HG02973 (cell line): ENCODE measurements at regions not wholly inside any gene's neighbourhood (a gene's known extent, or its start where the extent isn't known, plus 50 kb on each side); places are given as distances from the start of the nearest gene placed in this dataset.

Experiments
- ATAC-seq: cut with Tn5 transposase; IDR thresholded peaks from one replicate; pipeline ENCODE4 v1.9.1; 2021; ENCODE audit warnings: moderate library complexity; ENCODE audit not compliant: unreplicated experiment

- no peak for ATAC-seq
These were observed 1037.4 kb upstream of the PABPC4L start for GRCh38 chr4:135238940-135239339.

GRCh38 chr4:135236048-135236447 lies 1034.5 kb upstream of the PABPC4L start:
- ATAC-seq: no peak

- ATAC-seq: no peak
These were observed 1026.3 kb upstream of the PABPC4L start for GRCh38 chr4:135227842-135228241.

- no peak for ATAC-seq
These were observed 1024.0 kb upstream of the PABPC4L start for GRCh38 chr4:135225551-135225950.

- no peak for ATAC-seq
These were observed 1008.8 kb upstream of the PABPC4L start for GRCh38 chr4:135210341-135210740.

- ATAC-seq: no peak
These were observed 1005.9 kb upstream of the PABPC4L start for GRCh38 chr4:135207531-135207930.

- no peak for ATAC-seq
These were observed 1002.7 kb upstream of the PABPC4L start for GRCh38 chr4:135204311-135204710.

- ATAC-seq: no peak
These were observed 999.5 kb upstream of the PABPC4L start for GRCh38 chr4:135201081-135201480.

GRCh38 chr4:135197641-135198040 lies 996.1 kb upstream of the PABPC4L start:
- ATAC-seq: no peak

- ATAC-seq: no peak
These were observed 992.9 kb upstream of the PABPC4L start for GRCh38 chr4:135194477-135194876.

- ATAC-seq: no peak
These were observed 991.4 kb upstream of the PABPC4L start for GRCh38 chr4:135192751-135193535.

GRCh38 chr4:135191596-135191995 lies 990.0 kb upstream of the PABPC4L start:
- ATAC-seq: no peak

- ATAC-seq: no peak
These were observed 984.4 kb upstream of the PABPC4L start for GRCh38 chr4:135186002-135186401.

GRCh38 chr4:135185256-135185655 lies 983.7 kb upstream of the PABPC4L start:
- no peak for ATAC-seq

GRCh38 chr4:135184715-135185114 lies 983.1 kb upstream of the PABPC4L start:
- ATAC-seq: no peak

- no peak for ATAC-seq
These were observed 975.7 kb upstream of the PABPC4L start for GRCh38 chr4:135177321-135177720.

GRCh38 chr4:135166661-135167060 lies 965.1 kb upstream of the PABPC4L start:
- ATAC-seq: no peak

GRCh38 chr4:135164601-135165000 lies 963.0 kb upstream of the PABPC4L start:
- no peak for ATAC-seq

- ATAC-seq: no peak
These were observed 942.9 kb upstream of the PABPC4L start for GRCh38 chr4:135144498-135144897.

- ATAC-seq: no peak
These were observed 922.6 kb upstream of the PABPC4L start for GRCh38 chr4:135124196-135124595.

- no peak for ATAC-seq
These were observed 922.0 kb upstream of the PABPC4L start for GRCh38 chr4:135123632-135124031.

- ATAC-seq: no peak
These were observed 920.9 kb upstream of the PABPC4L start for GRCh38 chr4:135122457-135122856.

- ATAC-seq: no peak
These were observed 918.6 kb upstream of the PABPC4L start for GRCh38 chr4:135120195-135120594.
